ENCODE measurements at regions not wholly inside any gene's neighbourhood (a gene's known extent, or its start where the extent isn't known, plus 50 kb on each side); places are given as distances from the start of the nearest gene placed in this dataset.
A peak's percentile ranks its signal among the peaks of the same experiment; 100 is the strongest.

DNA sequence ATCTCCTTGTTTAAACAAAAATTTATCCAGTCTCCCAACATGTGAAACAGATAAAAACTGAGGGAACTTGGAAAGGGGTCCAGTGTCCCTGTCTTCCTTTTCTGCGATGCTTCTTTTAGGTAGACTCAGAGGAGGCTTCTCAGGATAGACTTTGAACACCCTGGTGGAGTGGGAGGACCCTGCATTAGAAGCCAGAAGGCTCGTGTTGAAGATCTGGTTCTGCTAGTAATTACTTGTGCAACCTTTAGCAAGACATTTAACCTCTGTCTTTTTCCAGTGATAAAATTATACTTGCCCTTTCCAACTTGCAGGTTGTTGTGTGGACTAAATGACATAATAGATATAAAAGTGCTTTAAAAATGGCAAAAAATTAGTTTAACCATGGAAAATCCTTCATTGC, 67.1 kb upstream of the PREP start:
- H3K4me3 ChIP-seq (ENCODE audit: low read length) = no peak overlapping the region
- H3K27ac ChIP-seq (ENCODE audit: low read length) = no peak overlapping the region
- H3K4me1 ChIP-seq (ENCODE audit: control insufficient read depth, insufficient read depth, low read length) = no peaks in the 10 kb centered on the region
- peak in 1 of 2 donors; percentile 60 for DNase-seq
- no CpG with 5 or more reads among the region's 2 CpGs for WGBS (ENCODE audit: insufficient coverage, low lambda C conversion rate)
- no peaks in the 10 kb centered on the region for H3K36me3 ChIP-seq (ENCODE audit: control insufficient read depth, insufficient read depth, low read length)
- no peaks in the 10 kb centered on the region for H3K27me3 ChIP-seq (ENCODE audit: control insufficient read depth, insufficient read depth, low read length)
- no peaks in the 10 kb centered on the region for H3K9me3 ChIP-seq (ENCODE audit: control insufficient read depth, low read depth, low read length)

DNA sequence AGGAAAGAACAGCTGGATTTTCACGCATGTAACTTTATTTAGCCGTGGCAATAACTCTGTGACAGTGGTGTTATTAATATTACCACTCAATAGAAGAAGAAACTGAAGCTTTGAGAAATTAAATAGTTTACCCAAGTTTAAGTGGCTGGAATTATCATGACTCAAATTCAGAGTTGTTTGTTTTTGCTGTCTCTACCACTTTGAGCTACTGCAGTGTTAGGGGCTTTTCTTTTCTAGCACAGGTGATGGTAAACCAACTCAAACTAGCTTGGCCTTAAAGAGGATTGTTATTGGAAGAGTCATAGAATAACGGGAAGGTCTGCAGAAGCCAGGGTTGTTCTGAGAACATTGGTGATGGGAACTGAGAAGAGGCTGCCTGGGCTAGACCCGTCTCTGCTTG, 66.0 kb upstream of the PREP start:
- H3K4me3 ChIP-seq (ENCODE audit: low read length) = no peak overlapping the region
- H3K4me1 ChIP-seq (ENCODE audit: control insufficient read depth, insufficient read depth, low read length) = no peaks in the 10 kb centered on the region
- H3K27me3 ChIP-seq (ENCODE audit: control insufficient read depth, insufficient read depth, low read length) = no peaks in the 10 kb centered on the region
- DNase-seq = no peak
- H3K9me3 ChIP-seq (ENCODE audit: control insufficient read depth, low read depth, low read length) = no peaks in the 10 kb centered on the region
- WGBS (ENCODE audit: insufficient coverage, low lambda C conversion rate) = no CpG with 5 or more reads among the region's 4 CpGs
- no peak overlapping the region for H3K27ac ChIP-seq (ENCODE audit: low read length)
- no peaks in the 10 kb centered on the region for H3K36me3 ChIP-seq (ENCODE audit: control insufficient read depth, insufficient read depth, low read length)

DNA sequence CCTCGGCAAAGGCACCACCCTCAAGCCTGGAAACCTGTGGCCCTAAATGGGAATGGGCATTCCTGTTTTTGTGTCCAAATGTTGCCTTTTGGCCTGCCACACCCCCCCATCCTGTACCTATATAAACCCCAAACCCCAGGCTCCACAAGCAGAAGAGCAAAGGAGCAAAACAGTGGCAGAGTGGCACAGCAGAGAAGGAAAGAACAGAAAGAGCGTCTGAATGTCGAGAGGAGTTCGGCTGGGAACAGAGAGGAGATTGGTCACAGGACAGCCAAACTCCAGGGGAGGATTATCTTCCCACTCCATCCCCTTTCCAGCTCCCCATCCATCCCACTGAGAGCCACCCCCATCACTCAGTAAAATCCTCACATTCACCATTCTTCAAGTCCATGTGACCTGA, 58.0 kb upstream of the PREP start:
- H3K4me1 ChIP-seq (ENCODE audit: control insufficient read depth, insufficient read depth, low read length) = no peaks in the 10 kb centered on the region
- no peaks in the 10 kb centered on the region for H3K27me3 ChIP-seq (ENCODE audit: control insufficient read depth, insufficient read depth, low read length)
- H3K4me3 ChIP-seq (ENCODE audit: low read length) = no peak overlapping the region
- no peak overlapping the region for H3K27ac ChIP-seq (ENCODE audit: low read length)
- H3K9me3 ChIP-seq (ENCODE audit: control insufficient read depth, low read depth, low read length) = peaks cover 3% of the 10 kb centered on the region
- no CpG with 5 or more reads among the region's 4 CpGs for WGBS (ENCODE audit: insufficient coverage, low lambda C conversion rate)
- no peaks in the 10 kb centered on the region for H3K36me3 ChIP-seq (ENCODE audit: control insufficient read depth, insufficient read depth, low read length)
- no peak for DNase-seq

DNA sequence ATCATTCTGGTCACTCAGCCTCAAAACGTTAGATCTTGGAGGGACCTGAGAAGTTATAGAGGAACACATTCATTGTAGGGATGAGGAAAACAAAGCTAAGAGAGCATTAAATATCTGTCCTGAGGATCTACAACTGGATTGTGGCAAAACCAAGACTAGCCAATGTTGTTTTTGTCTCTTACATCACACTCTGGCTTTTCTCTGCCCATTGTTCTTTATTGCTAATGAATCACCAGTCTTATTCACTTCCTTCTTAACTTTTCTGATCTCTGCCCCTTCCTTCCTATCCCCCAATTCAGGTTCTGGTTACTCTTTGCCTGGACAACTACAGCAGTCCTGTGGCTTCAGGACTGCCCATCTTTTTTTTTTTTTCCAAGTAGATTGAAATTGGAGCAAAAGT, 57.0 kb upstream of the PREP start:
- no peak for DNase-seq
- peaks cover 3% of the 10 kb centered on the region for H3K9me3 ChIP-seq (ENCODE audit: control insufficient read depth, low read depth, low read length)
- no peaks in the 10 kb centered on the region for H3K4me1 ChIP-seq (ENCODE audit: control insufficient read depth, insufficient read depth, low read length)
- WGBS (ENCODE audit: insufficient coverage, low lambda C conversion rate) = no CpG with 5 or more reads among the region's 1 CpG
- no peaks in the 10 kb centered on the region for H3K27me3 ChIP-seq (ENCODE audit: control insufficient read depth, insufficient read depth, low read length)
- H3K4me3 ChIP-seq (ENCODE audit: low read length) = no peak overlapping the region
- no peak overlapping the region for H3K27ac ChIP-seq (ENCODE audit: low read length)
- H3K36me3 ChIP-seq (ENCODE audit: control insufficient read depth, insufficient read depth, low read length) = no peaks in the 10 kb centered on the region

DNA sequence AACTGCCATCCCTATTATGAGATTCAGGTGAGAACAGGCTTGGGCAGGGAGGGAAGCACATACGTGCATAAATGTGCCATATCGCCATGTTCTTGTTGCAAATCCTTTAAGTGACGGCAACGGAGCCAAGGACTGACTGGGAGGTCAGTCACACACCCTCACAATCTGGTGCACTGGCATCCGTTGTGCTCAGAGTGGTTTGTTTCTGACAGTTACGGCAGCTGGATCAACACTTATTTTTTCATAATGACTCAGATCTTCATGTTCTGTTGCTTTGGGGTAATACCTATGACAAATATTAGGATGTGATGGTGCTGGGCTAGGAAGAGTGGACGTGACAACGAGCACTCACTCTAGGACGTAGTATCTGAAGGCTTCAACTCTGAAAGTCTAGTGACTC, 56.2 kb upstream of the PREP start:
- Histone ChIP-seq H3K4me1 (ENCODE audit: control insufficient read depth, insufficient read depth, low read length) (no peaks in the 10 kb centered on the region), H3K9me3 (ENCODE audit: control insufficient read depth, low read depth, low read length) (peaks cover 3% of the 10 kb centered on the region), H3K4me3 (ENCODE audit: low read length) (no peak overlapping the region), H3K27ac (ENCODE audit: low read length) (no peak overlapping the region), H3K36me3 (ENCODE audit: control insufficient read depth, insufficient read depth, low read length) (no peaks in the 10 kb centered on the region), H3K27me3 (ENCODE audit: control insufficient read depth, insufficient read depth, low read length) (no peaks in the 10 kb centered on the region)
- no peak for DNase-seq
- WGBS (ENCODE audit: insufficient coverage, low lambda C conversion rate) = no CpG with 5 or more reads among the region's 9 CpGs

DNA sequence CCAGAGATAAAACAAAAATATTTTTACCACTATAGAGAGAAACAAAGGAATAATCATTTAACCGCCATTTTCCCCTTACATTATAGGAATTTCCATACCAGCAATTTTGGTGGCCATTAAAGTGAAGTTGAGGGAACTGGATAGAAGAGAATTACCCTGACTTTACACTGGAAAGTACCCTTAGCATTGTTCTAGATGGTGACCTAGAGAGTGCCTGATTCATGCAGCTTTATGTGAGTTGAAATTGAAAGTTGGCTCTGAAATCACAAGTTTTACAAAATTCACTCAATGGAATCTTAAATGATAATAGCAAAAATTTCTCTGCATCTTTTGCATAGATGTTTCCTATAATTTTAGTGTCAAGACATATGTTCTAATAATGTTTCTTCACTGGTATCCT, 55.7 kb upstream of the PREP start:
- DNase-seq = no peak
- no peak overlapping the region for H3K27ac ChIP-seq (ENCODE audit: low read length)

DNA sequence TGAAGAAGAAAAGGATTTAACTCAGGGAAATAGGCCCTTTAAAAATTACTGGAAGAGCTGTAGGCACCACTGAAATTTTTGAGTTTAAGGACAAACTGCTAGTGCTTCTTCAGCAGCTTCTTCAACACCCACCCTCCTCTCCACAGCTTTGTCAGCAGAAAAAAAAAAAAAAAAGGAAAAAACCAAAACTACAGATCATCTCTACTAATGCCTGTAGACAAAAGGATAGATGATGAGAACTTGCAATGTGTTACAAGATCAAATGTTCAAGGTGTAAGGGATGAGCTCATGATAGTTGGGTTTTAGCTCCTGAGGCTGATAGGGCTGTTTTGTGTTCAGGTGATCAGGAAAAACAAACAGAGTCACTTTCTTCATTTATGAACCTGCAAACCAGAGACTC, 55.2 kb upstream of the PREP start:
- H3K27me3 ChIP-seq (ENCODE audit: control insufficient read depth, insufficient read depth, low read length) = no peaks in the 10 kb centered on the region
- no peak overlapping the region for H3K27ac ChIP-seq (ENCODE audit: low read length)
- DNase-seq = no peak
- no peaks in the 10 kb centered on the region for H3K4me1 ChIP-seq (ENCODE audit: control insufficient read depth, insufficient read depth, low read length)
- no peak overlapping the region for H3K4me3 ChIP-seq (ENCODE audit: low read length)
- peaks cover 3% of the 10 kb centered on the region for H3K9me3 ChIP-seq (ENCODE audit: control insufficient read depth, low read depth, low read length)
- no peaks in the 10 kb centered on the region for H3K36me3 ChIP-seq (ENCODE audit: control insufficient read depth, insufficient read depth, low read length)

More for the DNA sequence above, 55.7 kb upstream of the PREP start:
- Histone ChIP-seq H3K9me3 (ENCODE audit: control insufficient read depth, low read depth, low read length) (peaks cover 3% of the 10 kb centered on the region), H3K36me3 (ENCODE audit: control insufficient read depth, insufficient read depth, low read length) (no peaks in the 10 kb centered on the region), H3K27me3 (ENCODE audit: control insufficient read depth, insufficient read depth, low read length) (no peaks in the 10 kb centered on the region), H3K4me3 (ENCODE audit: low read length) (no peak overlapping the region), H3K4me1 (ENCODE audit: control insufficient read depth, insufficient read depth, low read length) (no peaks in the 10 kb centered on the region)
- WGBS (ENCODE audit: insufficient coverage, low lambda C conversion rate) = no CpG with 5 or more reads among the region's 1 CpG

DNA sequence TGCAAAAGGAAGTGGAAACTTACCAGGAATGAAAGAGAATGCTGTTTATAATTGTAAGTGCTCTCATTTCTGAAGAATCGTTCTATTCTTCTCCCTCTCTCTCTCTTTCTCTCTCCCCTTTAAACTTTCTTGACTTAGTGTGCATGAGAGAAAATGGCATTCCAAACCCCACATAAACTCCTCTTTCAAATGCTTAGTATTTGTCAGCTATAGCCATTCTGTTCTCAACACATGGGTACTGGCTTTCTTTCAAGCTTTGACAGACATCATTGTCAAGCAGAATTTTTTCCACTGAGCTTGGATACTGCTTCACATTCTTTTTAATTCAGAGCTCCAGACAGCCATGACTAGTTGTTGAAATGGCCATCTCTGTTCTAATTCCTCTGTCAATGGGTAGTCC, 51.1 kb upstream of the PREP start:
- Histone ChIP-seq H3K4me3 (ENCODE audit: low read length) (no peak overlapping the region), H3K4me1 (ENCODE audit: control insufficient read depth, insufficient read depth, low read length) (no peaks in the 10 kb centered on the region), H3K36me3 (ENCODE audit: control insufficient read depth, insufficient read depth, low read length) (no peaks in the 10 kb centered on the region), H3K27me3 (ENCODE audit: control insufficient read depth, insufficient read depth, low read length) (no peaks in the 10 kb centered on the region), H3K9me3 (ENCODE audit: control insufficient read depth, low read depth, low read length) (no peaks in the 10 kb centered on the region), H3K27ac (ENCODE audit: low read length) (no peak overlapping the region)
- 67% methylated on average over 1 of the region's 1 CpG for WGBS (ENCODE audit: insufficient coverage, low lambda C conversion rate)
- no peak for DNase-seq

DNA sequence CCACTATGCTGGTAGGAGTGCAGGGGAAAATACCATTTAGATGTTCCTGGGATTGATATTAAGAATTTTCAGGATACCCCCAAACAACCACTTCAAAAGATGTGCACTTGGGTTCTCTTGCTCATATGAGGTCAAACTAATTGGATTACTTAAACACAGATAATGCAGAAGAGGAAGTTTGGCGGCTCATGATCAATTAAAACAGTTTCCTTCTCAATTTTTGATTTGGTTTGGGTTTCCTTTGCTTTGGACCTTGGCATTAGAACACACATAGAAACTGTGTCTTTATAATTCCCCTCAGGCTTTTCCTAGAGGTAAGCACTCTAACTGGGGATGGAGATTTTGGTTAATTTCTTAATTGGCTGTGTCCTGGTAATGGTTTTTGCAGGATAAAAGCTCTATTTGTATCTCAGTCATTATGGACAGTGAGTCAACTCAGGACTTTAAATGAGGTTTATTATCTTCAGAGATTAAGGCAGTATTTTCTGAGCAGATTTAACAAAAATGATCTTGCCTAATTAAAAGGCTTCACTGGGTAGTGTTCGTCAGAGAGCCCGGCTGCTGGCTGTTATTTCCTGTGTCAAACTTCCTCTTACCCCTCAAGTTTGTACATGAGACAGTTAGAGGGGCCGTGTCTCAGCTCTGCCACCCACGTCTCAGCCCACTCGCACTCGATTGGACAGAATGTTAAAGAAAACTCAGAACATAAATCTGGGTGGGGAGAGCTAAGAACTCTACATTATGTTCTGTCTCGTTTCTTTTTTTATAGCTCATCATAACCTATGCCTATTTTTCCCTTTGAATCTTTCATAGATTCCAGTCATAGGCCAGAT, 50.3 kb upstream of the PREP start:
- Histone ChIP-seq H3K4me3 (ENCODE audit: low read length) (no peak overlapping the region), H3K27ac (ENCODE audit: low read length) (no peak overlapping the region), H3K27me3 (ENCODE audit: control insufficient read depth, insufficient read depth, low read length) (no peaks in the 10 kb centered on the region), H3K36me3 (ENCODE audit: control insufficient read depth, insufficient read depth, low read length) (no peaks in the 10 kb centered on the region), H3K9me3 (ENCODE audit: control insufficient read depth, low read depth, low read length) (no peaks in the 10 kb centered on the region), H3K4me1 (ENCODE audit: control insufficient read depth, insufficient read depth, low read length) (no peaks in the 10 kb centered on the region)
- WGBS (ENCODE audit: insufficient coverage, low lambda C conversion rate) = no CpG with 5 or more reads among the region's 8 CpGs
- DNase-seq = no peak
